Tibial nerve (tissue), 4 donors: ENCODE measurements at regions not wholly inside any gene's neighbourhood (a gene's known extent, or its start where the extent isn't known, plus 50 kb on each side); places are given as distances from the start of the nearest gene placed in this dataset.

Experiments used
- CTCF ChIP-seq, 5 experiments: fragments of 200-600 bp in 3 of 5; fragments of 450-650 bp in 2 of 5; sonication (generic) in 3 of 5; IDR thresholded peaks; one replicate each; pipeline ENCODE4 v1.5.1; 2016 to 2019; ENCODE audit warnings: antibody characterized with exemption in 5 of 5, mild to moderate bottlenecking in 3 of 5, moderate library complexity in 2 of 5
- EP300 ChIP-seq, 2 donors: sonication (generic); formaldehyde crosslinking; IDR thresholded peaks; one replicate each; pipeline ENCODE4 v1.6.1; 2017; ENCODE audit warnings: antibody characterized with exemption in 2 of 2, mild to moderate bottlenecking in 1 of 2
- POLR2A ChIP-seq, 2 donors: fragments of 450-650 bp; IDR thresholded peaks; one replicate each; pipeline ENCODE4 v1.6.1; 2017; ENCODE audit warnings: antibody characterized with exemption in 2 of 2, mild to moderate bottlenecking in 2 of 2, moderate library complexity in 2 of 2

- TF ChIP-seq CTCF (IDR thresholded peaks at IDR 0.05) (no peak), POLR2A (IDR thresholded peaks at IDR 0.05) (no peak), EP300 (IDR thresholded peaks at IDR 0.05) (no peak)
These were observed 235.4 kb upstream of the E2F7 start for GRCh38 chr12:77300811-77301210.
